ENCODE measurements at regions not wholly inside any gene's neighbourhood (a gene's known extent, or its start where the extent isn't known, plus 50 kb on each side); places are given as distances from the start of the nearest gene placed in this dataset.

DNA sequence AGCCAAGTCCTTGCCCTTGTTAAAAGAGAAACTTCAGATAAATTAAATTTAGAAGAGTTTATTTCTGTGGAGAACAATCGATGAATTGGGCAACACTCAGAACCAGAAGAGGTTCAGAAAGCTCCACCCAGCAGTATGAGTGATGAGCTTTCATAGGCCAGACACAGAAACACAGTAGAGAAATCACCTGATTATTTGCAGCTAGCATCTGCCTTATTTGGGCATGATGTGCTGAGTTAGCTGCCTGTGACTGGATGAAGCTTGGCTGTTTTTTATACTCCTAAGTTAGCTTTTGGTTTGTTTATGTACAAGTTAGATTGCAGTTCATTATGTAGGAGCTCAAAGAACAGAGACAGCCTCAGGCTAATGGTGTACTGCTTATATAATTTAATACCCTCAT lies 269.5 kb upstream of the SESN3 start:
- Histone ChIP-seq H3K27ac (no peak overlapping the region), H3K4me1 (no peaks in the 10 kb centered on the region), H3K9me3 (no peaks in the 10 kb centered on the region), H3K36me3 (no peaks in the 10 kb centered on the region), H3K4me3 (no peak overlapping the region), H3K27me3 (no peaks in the 10 kb centered on the region)
- DNase-seq (ENCODE audit: low spot score) = no peak
- TF ChIP-seq, protein P1, sequence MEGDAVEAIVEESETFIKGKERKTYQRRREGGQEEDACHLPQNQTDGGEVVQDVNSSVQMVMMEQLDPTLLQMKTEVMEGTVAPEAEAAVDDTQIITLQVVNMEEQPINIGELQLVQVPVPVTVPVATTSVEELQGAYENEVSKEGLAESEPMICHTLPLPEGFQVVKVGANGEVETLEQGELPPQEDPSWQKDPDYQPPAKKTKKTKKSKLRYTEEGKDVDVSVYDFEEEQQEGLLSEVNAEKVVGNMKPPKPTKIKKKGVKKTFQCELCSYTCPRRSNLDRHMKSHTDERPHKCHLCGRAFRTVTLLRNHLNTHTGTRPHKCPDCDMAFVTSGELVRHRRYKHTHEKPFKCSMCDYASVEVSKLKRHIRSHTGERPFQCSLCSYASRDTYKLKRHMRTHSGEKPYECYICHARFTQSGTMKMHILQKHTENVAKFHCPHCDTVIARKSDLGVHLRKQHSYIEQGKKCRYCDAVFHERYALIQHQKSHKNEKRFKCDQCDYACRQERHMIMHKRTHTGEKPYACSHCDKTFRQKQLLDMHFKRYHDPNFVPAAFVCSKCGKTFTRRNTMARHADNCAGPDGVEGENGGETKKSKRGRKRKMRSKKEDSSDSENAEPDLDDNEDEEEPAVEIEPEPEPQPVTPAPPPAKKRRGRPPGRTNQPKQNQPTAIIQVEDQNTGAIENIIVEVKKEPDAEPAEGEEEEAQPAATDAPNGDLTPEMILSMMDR (IDR thresholded peaks at IDR 0.05) = no peak

DNA sequence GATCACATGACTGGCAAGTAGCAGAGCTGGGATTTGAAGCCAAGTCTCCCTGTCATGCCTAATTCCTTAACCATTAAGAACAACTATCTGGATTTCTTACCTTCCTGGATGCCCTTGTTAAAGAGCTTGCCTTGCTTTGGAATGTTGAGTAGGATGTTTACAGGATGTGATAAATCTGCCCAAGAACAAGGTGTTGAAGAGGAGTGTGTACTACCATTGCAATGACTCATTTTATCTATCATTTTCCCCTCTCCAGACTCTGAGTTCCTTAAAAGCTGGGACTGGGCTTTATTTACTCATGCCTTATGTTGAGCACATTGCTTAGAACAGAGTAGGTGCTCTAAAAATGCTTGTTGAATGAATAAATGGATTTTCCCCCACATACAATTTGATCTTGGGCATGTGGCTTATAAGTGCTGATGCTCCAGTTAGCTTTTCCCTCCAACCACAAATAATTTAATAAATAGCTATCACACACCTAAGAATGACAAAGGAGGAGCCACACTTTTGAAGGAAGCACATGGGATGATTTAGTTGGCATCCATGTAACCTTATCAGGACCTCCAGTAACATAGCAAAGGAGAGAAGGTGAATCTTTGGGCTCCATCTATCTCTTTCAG lies 268.6 kb upstream of the SESN3 start:
- Histone ChIP-seq H3K4me3 (no peak overlapping the region), H3K27ac (no peak overlapping the region), H3K27me3 (no peaks in the 10 kb centered on the region), H3K9me3 (no peaks in the 10 kb centered on the region), H3K36me3 (no peaks in the 10 kb centered on the region), H3K4me1 (no peaks in the 10 kb centered on the region)
- TF ChIP-seq, protein P1 (IDR thresholded peaks at IDR 0.05) = no peak
- DNase-seq (ENCODE audit: low spot score) = no peak

DNA sequence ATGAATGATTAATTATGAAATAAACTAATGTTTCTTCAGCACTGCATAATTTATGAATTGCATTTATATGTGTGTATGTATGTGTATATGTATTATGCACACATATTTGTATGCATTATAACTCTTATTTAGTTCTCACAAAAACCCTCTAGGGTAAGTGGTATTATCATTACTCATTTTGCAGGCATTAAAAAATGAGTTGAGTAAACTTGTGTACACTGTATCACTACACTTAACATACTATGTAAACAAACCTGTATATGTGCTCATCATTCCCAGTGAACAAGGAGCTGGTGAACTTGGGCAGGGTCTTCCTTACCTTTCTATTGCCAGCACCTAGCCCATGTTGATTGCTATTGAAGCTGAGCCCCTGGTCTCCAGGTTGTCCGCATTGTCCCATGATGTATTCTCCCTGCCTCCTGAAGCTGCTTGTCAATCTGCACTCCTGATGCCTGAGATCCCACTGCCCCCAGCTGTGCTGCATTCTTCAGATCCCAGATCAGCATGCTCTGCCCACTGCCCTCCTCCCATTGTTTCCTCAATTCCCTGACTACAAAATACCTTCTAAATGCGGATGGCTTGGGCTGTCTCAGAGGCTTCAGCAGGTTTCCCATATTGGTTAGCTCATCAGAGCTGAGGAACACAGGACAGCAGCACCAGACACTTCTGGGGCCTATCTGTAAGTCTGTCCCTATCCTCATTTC lies 267.9 kb upstream of the SESN3 start:
- peaks cover 0 to 7% of the 10 kb centered on the region in 2 donors for H3K9me3 ChIP-seq
- no peaks in the 10 kb centered on the region for H3K27me3 ChIP-seq
- no peak for DNase-seq (ENCODE audit: low spot score)
- H3K27ac ChIP-seq = no peak overlapping the region
- TF ChIP-seq, protein P1 (IDR thresholded peaks at IDR 0.05) = no peak
- H3K36me3 ChIP-seq = no peaks in the 10 kb centered on the region
- no peaks in the 10 kb centered on the region for H3K4me1 ChIP-seq
- H3K4me3 ChIP-seq = no peak overlapping the region

DNA sequence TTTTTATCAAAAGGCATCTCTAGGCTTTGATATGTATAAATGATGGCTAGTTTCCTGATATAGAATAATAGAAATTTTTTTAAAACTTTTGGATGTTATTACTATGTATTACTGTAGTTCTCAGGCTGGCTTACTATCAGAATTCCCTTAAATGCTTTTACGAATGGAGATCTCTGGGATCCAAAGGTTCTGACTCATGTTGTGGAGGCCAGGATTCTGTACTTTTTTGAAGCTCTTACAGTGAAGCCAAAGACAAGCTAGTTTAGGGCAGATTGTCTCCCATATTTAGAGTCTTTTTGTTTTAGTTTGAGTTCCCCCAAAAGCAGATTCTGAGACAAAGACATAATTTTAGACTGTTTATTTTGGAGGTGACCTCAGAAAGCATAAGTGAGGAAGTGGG lies 265.9 kb upstream of the SESN3 start:
- TF ChIP-seq, protein P1 (IDR thresholded peaks at IDR 0.05) = no peak
- no peak overlapping the region for H3K4me3 ChIP-seq
- no peaks in the 10 kb centered on the region for H3K36me3 ChIP-seq

DNA sequence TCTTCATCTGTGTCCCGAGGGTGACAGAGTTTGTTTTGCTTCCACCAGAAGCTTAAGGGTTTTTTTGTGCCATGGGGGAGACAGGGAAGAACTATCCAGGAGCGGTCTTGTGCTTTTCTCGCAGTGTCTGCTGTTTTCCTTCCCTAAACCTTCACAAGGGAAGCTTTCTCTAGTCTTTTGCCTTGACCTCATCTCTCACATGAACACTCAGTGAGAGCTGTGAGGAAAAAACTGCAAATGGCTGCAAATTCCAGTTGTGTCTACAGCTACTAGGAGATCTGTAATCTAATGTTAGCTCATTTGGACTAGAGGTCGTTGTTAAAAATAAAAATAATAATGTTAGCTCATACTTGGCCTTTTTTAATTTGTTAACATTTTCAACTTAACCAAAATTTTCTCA lies 264.7 kb upstream of the SESN3 start:
- no peak for DNase-seq (ENCODE audit: low spot score)
- Histone ChIP-seq H3K9me3 (peaks cover 0 to 7% of the 10 kb centered on the region in 2 donors), H3K4me1 (no peaks in the 10 kb centered on the region), H3K27ac (no peak overlapping the region), H3K4me3 (no peak overlapping the region), H3K36me3 (no peaks in the 10 kb centered on the region), H3K27me3 (no peaks in the 10 kb centered on the region)
- TF ChIP-seq, protein P1 (IDR thresholded peaks at IDR 0.05) = no peak

More for the DNA sequence above, 265.9 kb upstream of the SESN3 start:
- Histone ChIP-seq H3K27me3 (no peaks in the 10 kb centered on the region), H3K27ac (no peak overlapping the region), H3K4me1 (no peaks in the 10 kb centered on the region), H3K9me3 (peaks cover 0 to 7% of the 10 kb centered on the region in 2 donors)
- DNase-seq (ENCODE audit: low spot score) = no peak
